Chondrocyte (in vitro differentiated cells): ENCODE measurements at regions not wholly inside any gene's neighbourhood (a gene's known extent, or its start where the extent isn't known, plus 50 kb on each side); places are given as distances from the start of the nearest gene placed in this dataset.

Experiments
- DNase-seq: peaks from one replicate; pipeline ENCODE4 v3.0.0; 2021; ENCODE audit warnings: mixed read lengths, low spot score
- H3K27ac Mint-ChIP-seq: one replicate; pipeline ENCODE4 v1.8.0; 2021; ENCODE audit warnings: mild to moderate bottlenecking, moderate library complexity, mixed read lengths; ENCODE audit not compliant: unreplicated experiment
- H3K27me3 Mint-ChIP-seq: 2 replicates; pipeline ENCODE4 v1.8.0; 2021; ENCODE audit warnings: low read depth, mixed read lengths
- H3K36me3 Mint-ChIP-seq: 2 replicates; pipeline ENCODE4 v1.8.0; 2021; ENCODE audit warnings: low read depth, mixed read lengths
- H3K4me1 Mint-ChIP-seq: 2 replicates; pipeline ENCODE4 v1.8.0; 2021; ENCODE audit warnings: low read depth, mild to moderate bottlenecking, mixed read lengths
- H3K4me3 Mint-ChIP-seq: one replicate; pipeline ENCODE4 v1.8.0; 2021; ENCODE audit warnings: mild to moderate bottlenecking, moderate library complexity, mixed read lengths; ENCODE audit not compliant: unreplicated experiment
- H3K9me3 Mint-ChIP-seq: 2 replicates; pipeline ENCODE4 v1.8.0; 2021; ENCODE audit warnings: low read depth, mixed read lengths
- CTCF ChIP-seq: fragments of 200-600 bp; sonication (generic); IDR thresholded peaks from 2 replicates; pipeline ENCODE4 v1.5.0; 2021; ENCODE audit warnings: antibody characterized with exemption, mild to moderate bottlenecking, moderate library complexity

GRCh38 chr11:43579171-43579918 is 101.2 kb upstream of the HSD17B12 start:
- Mint-ChIP-seq H3K36me3 (peaks cover 4% of the 10 kb centered on the region), H3K4me1 (peaks cover 57% of the 10 kb centered on the region), H3K27me3 (peaks cover 80% of the 10 kb centered on the region), H3K9me3 (no peaks in the 10 kb centered on the region), H3K4me3 (peak overlapping the region; percentile 72), H3K27ac (no peak overlapping the region)
- no peak for DNase-seq
- TF ChIP-seq CTCF = peak; percentile 68

- no peaks in the 10 kb centered on the region for H3K9me3 Mint-ChIP-seq
- peaks cover 78% of the 10 kb centered on the region for H3K27me3 Mint-ChIP-seq
- peaks cover 54% of the 10 kb centered on the region for H3K4me1 Mint-ChIP-seq
Observed at GRCh38 chr11:43579919-43580276, 100.6 kb upstream of the HSD17B12 start.

GRCh38 chr11:43580735-43581369 is 99.7 kb upstream of the HSD17B12 start:
- no peak for TF ChIP-seq CTCF
- Mint-ChIP-seq H3K4me3 (peak overlapping the region; percentile 74), H3K27ac (no peak overlapping the region), H3K27me3 (peaks cover 78% of the 10 kb centered on the region), H3K9me3 (no peaks in the 10 kb centered on the region), H3K4me1 (peaks cover 46% of the 10 kb centered on the region), H3K36me3 (peaks cover 4% of the 10 kb centered on the region)
- no peak for DNase-seq

More at GRCh38 chr11:43579919-43580276, 100.6 kb upstream of the HSD17B12 start:
- Mint-ChIP-seq H3K27ac (no peak overlapping the region), H3K4me3 (peak overlapping the region; percentile 72), H3K36me3 (peaks cover 4% of the 10 kb centered on the region)
- no peak for TF ChIP-seq CTCF
- DNase-seq = no peak

GRCh38 chr11:43581370-43582023 is 99.0 kb upstream of the HSD17B12 start:
- TF ChIP-seq CTCF = no peak

GRCh38 chr11:43582024-43582862 is 98.3 kb upstream of the HSD17B12 start:
- TF ChIP-seq CTCF = no peak
- H3K27ac Mint-ChIP-seq = no peak overlapping the region
- H3K27me3 Mint-ChIP-seq = peaks cover 75% of the 10 kb centered on the region
- DNase-seq = no peak
- peaks cover 32% of the 10 kb centered on the region for H3K4me1 Mint-ChIP-seq
- peak overlapping the region; percentile 74 for H3K4me3 Mint-ChIP-seq
- H3K36me3 Mint-ChIP-seq = peaks cover 2% of the 10 kb centered on the region
- H3K9me3 Mint-ChIP-seq = no peaks in the 10 kb centered on the region

More at GRCh38 chr11:43581370-43582023, 99.0 kb upstream of the HSD17B12 start:
- H3K9me3 Mint-ChIP-seq = no peaks in the 10 kb centered on the region
- no peak for DNase-seq
- H3K36me3 Mint-ChIP-seq = peaks cover 4% of the 10 kb centered on the region
- no peak overlapping the region for H3K27ac Mint-ChIP-seq
- peaks cover 78% of the 10 kb centered on the region for H3K27me3 Mint-ChIP-seq
- H3K4me1 Mint-ChIP-seq = peaks cover 40% of the 10 kb centered on the region
- H3K4me3 Mint-ChIP-seq = peak overlapping the region; percentile 74
